ENCODE measurements at regions not wholly inside any gene's neighbourhood (a gene's known extent, or its start where the extent isn't known, plus 50 kb on each side); places are given as distances from the start of the nearest gene placed in this dataset.

DNA sequence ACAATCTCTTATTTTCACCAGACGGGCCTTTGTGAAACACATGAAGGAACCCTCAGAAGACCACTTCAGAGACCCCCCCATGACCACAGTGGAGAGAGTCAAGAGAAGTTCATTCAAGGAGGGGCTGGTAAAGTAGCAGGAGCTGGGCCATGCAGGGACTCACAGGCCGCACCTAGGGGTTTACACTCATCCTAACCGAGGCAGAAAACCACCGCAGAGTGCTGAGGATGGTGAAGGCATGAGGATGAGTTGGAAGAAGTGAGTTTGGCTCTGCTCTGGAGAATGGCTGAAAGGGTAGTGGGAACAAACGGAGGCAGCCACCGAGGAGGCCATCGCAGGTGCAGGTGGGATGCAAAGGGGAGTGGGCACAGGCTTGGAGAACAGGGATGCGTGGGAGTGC, 1046.9 kb downstream of the UQCRFS1 start:
- intact Hi-C loops (cut with DNase I), result no loop called here
- no peaks in the 10 kb centered on the region for H3K9me3 ChIP-seq (replicated peaks in 1 of 3)
- no peak overlapping the region for H3K27ac ChIP-seq
- no peaks in the 10 kb centered on the region for H3K27me3 ChIP-seq
- no peak overlapping the region for H3K4me3 ChIP-seq
- 79 to 94% (median 84%) methylated on average over 8 of the region's 8 CpGs for WGBS, 4 donors
- DNase-seq, result no peak
- TF ChIP-seq, protein P1, sequence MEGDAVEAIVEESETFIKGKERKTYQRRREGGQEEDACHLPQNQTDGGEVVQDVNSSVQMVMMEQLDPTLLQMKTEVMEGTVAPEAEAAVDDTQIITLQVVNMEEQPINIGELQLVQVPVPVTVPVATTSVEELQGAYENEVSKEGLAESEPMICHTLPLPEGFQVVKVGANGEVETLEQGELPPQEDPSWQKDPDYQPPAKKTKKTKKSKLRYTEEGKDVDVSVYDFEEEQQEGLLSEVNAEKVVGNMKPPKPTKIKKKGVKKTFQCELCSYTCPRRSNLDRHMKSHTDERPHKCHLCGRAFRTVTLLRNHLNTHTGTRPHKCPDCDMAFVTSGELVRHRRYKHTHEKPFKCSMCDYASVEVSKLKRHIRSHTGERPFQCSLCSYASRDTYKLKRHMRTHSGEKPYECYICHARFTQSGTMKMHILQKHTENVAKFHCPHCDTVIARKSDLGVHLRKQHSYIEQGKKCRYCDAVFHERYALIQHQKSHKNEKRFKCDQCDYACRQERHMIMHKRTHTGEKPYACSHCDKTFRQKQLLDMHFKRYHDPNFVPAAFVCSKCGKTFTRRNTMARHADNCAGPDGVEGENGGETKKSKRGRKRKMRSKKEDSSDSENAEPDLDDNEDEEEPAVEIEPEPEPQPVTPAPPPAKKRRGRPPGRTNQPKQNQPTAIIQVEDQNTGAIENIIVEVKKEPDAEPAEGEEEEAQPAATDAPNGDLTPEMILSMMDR (IDR thresholded peaks at IDR 0.05), result no peak
- no peak for TF ChIP-seq POLR2A (IDR thresholded peaks at IDR 0.05)
- H3K4me1 ChIP-seq (replicated peaks in 1 of 2), result no peaks in the 10 kb centered on the region
- H3K36me3 ChIP-seq (replicated peaks in 1 of 2), result no peaks in the 10 kb centered on the region

DNA sequence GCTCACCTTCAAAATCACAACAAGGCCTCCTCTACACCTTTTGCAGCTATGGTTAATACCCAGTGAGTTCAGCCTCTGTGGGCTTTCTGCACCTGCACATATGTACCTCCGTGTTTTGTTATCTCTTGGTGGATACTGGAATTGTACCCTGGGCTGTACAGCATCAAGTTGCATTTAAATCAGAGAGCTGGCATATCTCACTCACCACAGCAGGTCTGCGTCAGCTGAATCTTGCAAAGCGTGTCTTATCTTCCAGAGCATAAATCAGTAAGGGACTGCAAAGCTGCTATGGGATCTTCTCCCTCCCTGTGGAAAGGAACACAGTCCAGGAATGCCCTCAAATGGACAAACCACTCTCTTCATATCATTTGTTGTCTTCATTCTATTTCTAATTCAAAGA, 1048.7 kb downstream of the UQCRFS1 start:
- Histone ChIP-seq H3K27me3 (no peaks in the 10 kb centered on the region), H3K36me3 (replicated peaks in 1 of 2) (no peaks in the 10 kb centered on the region), H3K4me1 (replicated peaks in 1 of 2) (no peaks in the 10 kb centered on the region), H3K4me3 (no peak overlapping the region), H3K9me3 (replicated peaks in 1 of 3) (peaks cover 0 to 7% (median 0%) of the 10 kb centered on the region in 3 donors), H3K27ac (no peak overlapping the region)
- intact Hi-C loops (cut with DNase I), result no loop called here
- TF ChIP-seq POLR2A (IDR thresholded peaks at IDR 0.05), result no peak
- TF ChIP-seq, protein P1 (IDR thresholded peaks at IDR 0.05), result no peak
- 52 to 78% (median 61%) methylated on average over 3 of the region's 3 CpGs for WGBS, 4 donors
- DNase-seq, result no peak

DNA sequence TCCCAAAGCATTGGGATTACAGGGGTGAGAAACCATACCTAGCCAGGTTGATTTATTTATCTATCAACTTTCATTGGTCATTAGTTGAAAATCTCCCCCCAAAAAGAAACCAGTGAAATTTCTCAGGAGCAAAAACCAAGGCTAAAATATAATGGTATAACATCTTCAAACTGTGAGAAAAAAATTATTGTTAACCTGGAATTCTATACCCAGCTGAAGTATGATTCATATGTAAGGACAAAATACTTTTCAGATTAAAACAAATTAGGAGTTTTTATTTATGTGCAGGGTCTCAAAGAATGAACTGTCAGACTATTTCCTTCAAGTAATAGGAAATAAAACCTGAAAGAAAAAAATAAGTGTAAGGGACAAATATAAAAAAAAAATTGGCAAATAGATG, 1053.9 kb downstream of the UQCRFS1 start:
- Histone ChIP-seq H3K9me3 (replicated peaks in 1 of 3) (peaks cover 0 to 9% (median 0%) of the 10 kb centered on the region in 3 donors), H3K36me3 (replicated peaks in 1 of 2) (no peaks in the 10 kb centered on the region), H3K4me1 (replicated peaks in 1 of 2) (no peaks in the 10 kb centered on the region), H3K4me3 (no peak overlapping the region), H3K27ac (no peak overlapping the region), H3K27me3 (no peaks in the 10 kb centered on the region)
- TF ChIP-seq, protein P1 (IDR thresholded peaks at IDR 0.05), result no peak
- TF ChIP-seq POLR2A (IDR thresholded peaks at IDR 0.05), result no peak
- no peak for DNase-seq
- intact Hi-C loops (cut with DNase I), result no loop called here

DNA sequence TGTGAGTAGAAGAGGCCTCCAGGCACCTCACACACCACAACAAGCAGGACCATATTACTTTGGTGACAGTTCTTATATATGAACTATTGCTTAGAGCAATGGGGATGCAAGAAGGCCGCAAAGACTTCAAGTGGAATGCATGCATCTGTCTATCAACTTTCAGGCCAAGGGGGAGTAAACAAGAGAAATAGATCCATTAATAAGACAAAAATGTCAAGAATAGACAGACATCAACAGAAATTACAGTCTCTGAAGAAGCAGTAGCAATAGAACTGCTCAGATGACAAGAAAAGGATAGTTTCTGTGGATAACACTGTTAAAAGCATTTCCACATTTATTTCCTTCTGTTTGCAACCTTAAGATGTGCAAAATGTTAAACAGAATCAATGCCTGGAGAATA, 1057.7 kb downstream of the UQCRFS1 start:
- DNase-seq, result no peak
- H3K4me3 ChIP-seq, result no peak overlapping the region
- peaks cover 0 to 9% (median 0%) of the 10 kb centered on the region in 3 donors for H3K9me3 ChIP-seq (replicated peaks in 1 of 3)
- no peaks in the 10 kb centered on the region for H3K4me1 ChIP-seq (replicated peaks in 1 of 2)
- no peak overlapping the region for H3K27ac ChIP-seq
- H3K36me3 ChIP-seq (replicated peaks in 1 of 2), result no peaks in the 10 kb centered on the region
- no peaks in the 10 kb centered on the region for H3K27me3 ChIP-seq
- WGBS, 4 donors, result 93 to 98% (median 94%) methylated on average over 1 of the region's 1 CpG
- intact Hi-C loops (cut with DNase I), result no loop called here
- TF ChIP-seq POLR2A (IDR thresholded peaks at IDR 0.05), result no peak
- TF ChIP-seq, protein P1 (IDR thresholded peaks at IDR 0.05), result no peak
